SU-DHL-6 (cell line): ENCODE measurements at regions not wholly inside any gene's neighbourhood (a gene's known extent, or its start where the extent isn't known, plus 50 kb on each side); places are given as distances from the start of the nearest gene placed in this dataset.

Source experiments
- CTCF ChIP-seq: fragments of 200-600 bp; sonication (generic); IDR thresholded peaks from one replicate; pipeline ENCODE4 v1.5.1; 2017; ENCODE audit warnings: antibody characterized with exemption, mild to moderate bottlenecking, low read length, moderate library complexity; ENCODE audit not compliant: insufficient read depth, poor library complexity, severe bottlenecking
- EZH2phosphoT487 ChIP-seq: fragments of 200-600 bp; sonication (generic), shearing (Covaris generic); conservative IDR thresholded peaks from 2 replicates; pipeline ENCODE4 v1.6.1; 2018; ENCODE audit warnings: mild to moderate bottlenecking, antibody characterized with exemption, low read length, moderate library complexity, mixed read lengths

- TF ChIP-seq CTCF, result no peak
- TF ChIP-seq EZH2phosphoT487, result no peak
These were observed 584.5 kb downstream of the TMTC2 start for GRCh38 chr12:83271201-83271600.
